ENCODE measurements at regions not wholly inside any gene's neighbourhood (a gene's known extent, or its start where the extent isn't known, plus 50 kb on each side); places are given as distances from the start of the nearest gene placed in this dataset.
A peak's percentile ranks its signal among the peaks of the same experiment; 100 is the strongest.
"Not testable (repeated sequence)": the region's sequence is repeated elsewhere in the genome, so short reads cannot be mapped to it uniquely, and the experiment has no call there.

DNA sequence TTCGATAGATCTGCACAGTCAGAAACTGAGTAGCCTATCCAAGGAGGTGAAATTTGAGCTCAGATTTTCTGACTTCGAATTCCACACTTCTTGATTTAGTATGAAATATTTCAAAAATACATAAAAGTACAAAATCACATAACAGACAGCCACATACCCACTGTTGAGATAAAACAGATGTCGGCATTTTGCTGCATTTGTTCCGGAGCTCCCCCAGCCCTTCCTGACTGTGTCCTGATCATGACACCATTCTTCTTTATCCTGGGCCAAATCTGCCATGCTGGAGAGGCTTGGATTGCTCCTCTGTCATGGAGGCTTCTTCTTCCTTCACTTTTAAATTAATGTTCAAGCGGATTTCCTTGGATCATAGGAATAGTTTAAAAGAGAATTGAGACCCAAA lies 124.2 kb upstream of the RBPJ start:
- H3K4me1 ChIP-seq (ENCODE audit: control insufficient read depth, insufficient read depth, low read length, unreplicated experiment) = peaks cover 23% of the 10 kb centered on the region
- H3K4me3 ChIP-seq (ENCODE audit: low read depth, low read length) = no peak overlapping the region
- H3K27ac ChIP-seq (ENCODE audit: low read depth, low read length) = peak overlapping the region; percentile 82
- H3K79me2 ChIP-seq (ENCODE audit: control insufficient read depth, insufficient read depth, low read length, unreplicated experiment) = no peaks in the 10 kb centered on the region
- H2AFZ ChIP-seq (ENCODE audit: low read length, unreplicated experiment) = no peak overlapping the region
- no peaks in the 10 kb centered on the region for H3K27me3 ChIP-seq (ENCODE audit: insufficient read depth, low read length)
- no peaks in the 10 kb centered on the region for H3K36me3 ChIP-seq (ENCODE audit: insufficient read depth, low read length)

DNA sequence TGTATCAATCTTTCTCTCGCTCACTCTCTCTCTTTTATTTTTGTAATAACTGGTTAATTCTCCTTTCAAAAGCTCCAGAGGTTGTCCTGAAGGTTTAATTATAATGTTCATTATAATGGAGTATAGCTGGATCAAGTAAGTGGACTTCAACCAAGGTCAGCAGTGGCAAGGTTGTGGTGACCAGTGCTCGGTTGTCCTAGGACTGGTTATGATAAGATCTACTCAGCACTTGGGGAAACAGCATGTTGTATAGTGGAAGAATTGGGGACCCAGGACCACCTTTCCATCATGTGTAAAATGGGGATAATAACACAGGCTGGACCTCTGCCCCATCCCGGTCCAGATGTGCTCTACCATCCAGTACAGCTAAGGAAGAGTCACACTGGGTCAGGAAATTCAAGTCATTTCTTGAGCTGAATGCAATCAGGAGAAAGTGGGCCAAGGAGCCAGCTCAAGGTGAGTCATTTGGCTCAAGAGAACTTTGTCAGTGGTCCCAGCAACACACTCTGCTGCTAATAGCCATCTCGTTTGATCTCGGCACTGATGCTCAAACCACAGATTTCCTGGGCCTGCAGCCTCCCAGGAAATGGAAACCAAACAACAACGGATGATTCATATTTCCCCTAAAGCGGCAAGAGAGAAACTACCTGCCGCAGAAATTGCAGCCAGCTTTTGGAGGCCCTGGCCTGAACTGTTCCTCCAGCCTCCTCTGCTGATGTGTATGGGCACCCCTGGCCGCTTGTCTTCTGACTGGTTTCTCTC lies 123.6 kb upstream of the RBPJ start:
- Histone ChIP-seq H3K4me3 (ENCODE audit: low read depth, low read length) (0 out of 2 replicates have a peak overlapping the region, but pooled peaks have one; percentile 33), H2AFZ (ENCODE audit: low read length, unreplicated experiment) (no peak overlapping the region), H3K4me1 (ENCODE audit: control insufficient read depth, insufficient read depth, low read length, unreplicated experiment) (peaks cover 23% of the 10 kb centered on the region), H3K27me3 (ENCODE audit: insufficient read depth, low read length) (no peaks in the 10 kb centered on the region), H3K27ac (ENCODE audit: low read depth, low read length) (peak overlapping the region; percentile 82), H3K36me3 (ENCODE audit: insufficient read depth, low read length) (no peaks in the 10 kb centered on the region), H3K79me2 (ENCODE audit: control insufficient read depth, insufficient read depth, low read length, unreplicated experiment) (no peaks in the 10 kb centered on the region)

DNA sequence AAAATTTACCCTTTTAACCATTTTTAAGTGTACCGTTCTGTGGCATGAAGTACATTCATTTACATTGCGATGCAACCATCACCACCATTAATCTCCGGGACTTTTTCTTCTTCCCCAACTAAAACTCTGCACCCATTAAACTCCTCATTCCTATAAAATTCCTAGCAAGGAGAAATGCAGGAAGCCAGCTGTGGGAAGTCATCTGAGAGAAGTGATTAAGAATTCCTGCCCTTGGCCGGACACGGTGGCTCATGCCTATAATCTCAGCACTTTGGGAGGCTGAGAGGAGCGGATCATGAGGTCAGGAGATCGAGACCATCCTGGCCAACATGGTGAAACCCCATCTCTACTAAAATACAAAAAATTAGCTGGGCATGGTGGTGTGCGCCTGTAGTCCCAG lies 121.9 kb upstream of the RBPJ start:
- H3K27ac ChIP-seq (ENCODE audit: low read depth, low read length); H3K4me3 ChIP-seq (ENCODE audit: low read depth, low read length); H3K27me3 ChIP-seq (ENCODE audit: insufficient read depth, low read length); H2AFZ ChIP-seq (ENCODE audit: low read length, unreplicated experiment); H3K36me3 ChIP-seq (ENCODE audit: insufficient read depth, low read length); H3K79me2 ChIP-seq (ENCODE audit: control insufficient read depth, insufficient read depth, low read length, unreplicated experiment): not testable (repeated sequence)
- peaks cover 23% of the 10 kb centered on the region for H3K4me1 ChIP-seq (ENCODE audit: control insufficient read depth, insufficient read depth, low read length, unreplicated experiment)

DNA sequence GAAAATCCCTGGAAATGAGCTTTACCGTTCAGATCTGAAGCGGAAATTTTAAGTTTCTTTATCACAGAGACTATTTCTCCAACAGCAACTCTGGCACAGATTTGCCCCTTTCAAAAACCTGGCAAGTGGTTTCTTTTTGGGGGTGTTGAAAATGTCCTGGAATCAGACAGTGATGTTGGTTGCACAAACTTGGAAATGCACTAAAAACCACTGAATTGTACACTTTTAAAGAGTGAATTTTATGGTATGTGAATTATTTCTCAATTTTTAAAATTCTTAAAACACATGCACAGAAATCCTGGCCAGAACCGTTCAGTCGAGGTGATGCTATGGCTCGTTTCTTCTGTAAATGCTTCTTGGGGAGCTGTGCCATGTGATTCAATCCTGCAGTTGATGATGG lies 121.2 kb upstream of the RBPJ start:
- no peaks in the 10 kb centered on the region for H3K36me3 ChIP-seq (ENCODE audit: insufficient read depth, low read length)
- H3K27me3 ChIP-seq (ENCODE audit: insufficient read depth, low read length) = no peaks in the 10 kb centered on the region
- H3K27ac ChIP-seq (ENCODE audit: low read depth, low read length) = no peak overlapping the region
- H3K4me3 ChIP-seq (ENCODE audit: low read depth, low read length) = no peak overlapping the region
- H2AFZ ChIP-seq (ENCODE audit: low read length, unreplicated experiment) = no peak overlapping the region
- H3K79me2 ChIP-seq (ENCODE audit: control insufficient read depth, insufficient read depth, low read length, unreplicated experiment) = no peaks in the 10 kb centered on the region
- H3K4me1 ChIP-seq (ENCODE audit: control insufficient read depth, insufficient read depth, low read length, unreplicated experiment) = peaks cover 23% of the 10 kb centered on the region

DNA sequence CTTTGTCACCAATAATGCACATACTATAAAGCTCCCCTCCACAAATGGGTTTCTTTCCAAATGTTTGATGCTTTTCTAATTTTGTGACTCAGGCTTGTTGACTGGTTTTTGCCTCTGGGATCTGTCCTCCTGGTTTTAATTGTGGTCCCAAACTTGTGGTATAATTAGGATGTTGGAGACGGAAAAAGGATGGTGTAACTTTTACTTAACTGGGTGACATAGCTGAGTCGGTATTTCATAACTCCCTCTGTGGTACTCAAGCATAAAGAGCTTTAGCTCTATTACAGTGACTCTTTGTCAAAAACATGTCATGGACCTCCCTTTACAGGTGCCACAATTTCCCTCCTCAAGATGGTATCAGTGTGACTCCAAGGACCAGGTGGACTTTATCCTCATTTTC lies 119.7 kb upstream of the RBPJ start:
- Histone ChIP-seq H3K27ac (ENCODE audit: low read depth, low read length) (no peak overlapping the region), H3K4me3 (ENCODE audit: low read depth, low read length) (no peak overlapping the region), H3K4me1 (ENCODE audit: control insufficient read depth, insufficient read depth, low read length, unreplicated experiment) (peaks cover 24% of the 10 kb centered on the region), H2AFZ (ENCODE audit: low read length, unreplicated experiment) (no peak overlapping the region), H3K36me3 (ENCODE audit: insufficient read depth, low read length) (no peaks in the 10 kb centered on the region), H3K27me3 (ENCODE audit: insufficient read depth, low read length) (no peaks in the 10 kb centered on the region), H3K79me2 (ENCODE audit: control insufficient read depth, insufficient read depth, low read length, unreplicated experiment) (no peaks in the 10 kb centered on the region)

DNA sequence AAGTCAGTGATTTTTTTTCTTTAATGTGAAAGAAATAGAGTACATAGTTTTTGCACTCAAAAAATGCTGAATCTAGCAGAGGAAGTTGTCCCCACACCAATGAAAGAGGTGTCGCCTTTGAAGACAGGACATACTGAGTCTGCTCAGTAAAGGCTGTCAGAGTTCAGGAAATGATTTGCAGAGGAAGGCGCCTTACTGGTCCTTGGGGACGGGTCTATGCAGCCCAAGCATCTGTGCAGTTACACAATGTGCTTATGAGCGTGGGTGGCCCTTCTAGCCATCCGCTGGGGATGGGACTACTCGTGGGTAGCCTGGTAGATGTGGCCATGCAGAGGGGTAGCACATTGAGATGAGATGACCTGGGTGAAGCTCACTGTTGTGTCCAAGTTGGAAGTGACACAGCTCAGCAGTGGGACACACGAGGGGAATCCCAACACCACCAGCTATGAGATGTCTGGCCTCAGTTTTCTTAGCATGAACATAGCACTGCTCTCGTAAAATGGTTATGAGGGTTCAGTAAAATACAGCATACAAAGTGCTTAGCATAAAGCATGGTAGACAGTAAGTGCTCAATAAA lies 116.5 kb upstream of the RBPJ start:
- Histone ChIP-seq H3K27ac (ENCODE audit: low read depth, low read length) (no peak overlapping the region), H3K4me1 (ENCODE audit: control insufficient read depth, insufficient read depth, low read length, unreplicated experiment) (peaks cover 16% of the 10 kb centered on the region), H3K79me2 (ENCODE audit: control insufficient read depth, insufficient read depth, low read length, unreplicated experiment) (no peaks in the 10 kb centered on the region), H3K4me3 (ENCODE audit: low read depth, low read length) (no peak overlapping the region), H2AFZ (ENCODE audit: low read length, unreplicated experiment) (no peak overlapping the region), H3K36me3 (ENCODE audit: insufficient read depth, low read length) (no peaks in the 10 kb centered on the region), H3K27me3 (ENCODE audit: insufficient read depth, low read length) (peaks cover 17% of the 10 kb centered on the region; the same call in 1 of the 2 replicates)

DNA sequence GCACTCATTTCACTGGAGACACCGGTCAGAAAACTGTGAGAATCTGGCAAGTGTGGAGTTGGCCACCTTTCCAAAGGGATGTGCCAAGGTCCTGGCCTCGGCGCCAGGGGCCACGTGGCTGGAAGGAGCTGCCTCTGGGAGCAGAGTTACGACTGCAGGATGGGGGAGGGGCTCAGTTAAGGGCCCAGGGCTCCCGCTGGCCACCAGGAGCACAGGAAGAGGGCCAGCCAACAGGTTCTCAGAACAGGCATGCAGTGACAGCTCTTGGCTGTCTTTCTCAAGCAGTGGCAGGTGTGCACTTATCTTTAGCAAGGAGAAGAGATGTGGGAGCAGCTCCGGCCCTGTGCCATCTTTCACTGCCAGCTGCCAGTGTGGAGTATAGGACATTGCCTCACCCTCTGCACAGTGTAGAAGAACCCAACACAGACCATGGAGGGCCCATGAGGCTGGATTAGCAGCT lies 115.9 kb upstream of the RBPJ start:
- H3K36me3 ChIP-seq (ENCODE audit: insufficient read depth, low read length) = no peaks in the 10 kb centered on the region
- H2AFZ ChIP-seq (ENCODE audit: low read length, unreplicated experiment) = no peak overlapping the region
- peaks cover 21% of the 10 kb centered on the region for H3K27me3 ChIP-seq (ENCODE audit: insufficient read depth, low read length)
- H3K4me3 ChIP-seq (ENCODE audit: low read depth, low read length) = no peak overlapping the region
- H3K79me2 ChIP-seq (ENCODE audit: control insufficient read depth, insufficient read depth, low read length, unreplicated experiment) = no peaks in the 10 kb centered on the region
- H3K27ac ChIP-seq (ENCODE audit: low read depth, low read length) = no peak overlapping the region
- H3K4me1 ChIP-seq (ENCODE audit: control insufficient read depth, insufficient read depth, low read length, unreplicated experiment) = peaks cover 16% of the 10 kb centered on the region

DNA sequence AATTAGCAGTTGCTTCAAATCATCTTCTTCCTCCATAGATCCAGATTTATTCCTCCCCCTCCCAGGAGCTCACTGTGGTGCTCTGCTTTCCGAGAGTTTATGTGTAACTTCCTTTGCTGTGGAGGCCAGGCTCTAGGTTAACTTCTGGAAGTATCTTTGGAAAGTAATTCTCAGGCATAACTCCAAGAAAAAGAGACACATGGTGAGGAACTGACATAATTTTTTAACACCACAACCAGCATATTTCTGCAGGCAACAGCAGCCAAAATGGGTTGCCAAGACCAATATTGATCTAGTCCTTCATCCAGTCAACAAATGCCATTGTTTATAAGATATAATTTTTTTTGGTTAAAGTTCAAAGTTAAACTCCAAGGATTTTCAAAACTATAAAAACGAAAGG lies 114.5 kb upstream of the RBPJ start:
- peaks cover 35% of the 10 kb centered on the region for H3K27me3 ChIP-seq (ENCODE audit: insufficient read depth, low read length)

DNA sequence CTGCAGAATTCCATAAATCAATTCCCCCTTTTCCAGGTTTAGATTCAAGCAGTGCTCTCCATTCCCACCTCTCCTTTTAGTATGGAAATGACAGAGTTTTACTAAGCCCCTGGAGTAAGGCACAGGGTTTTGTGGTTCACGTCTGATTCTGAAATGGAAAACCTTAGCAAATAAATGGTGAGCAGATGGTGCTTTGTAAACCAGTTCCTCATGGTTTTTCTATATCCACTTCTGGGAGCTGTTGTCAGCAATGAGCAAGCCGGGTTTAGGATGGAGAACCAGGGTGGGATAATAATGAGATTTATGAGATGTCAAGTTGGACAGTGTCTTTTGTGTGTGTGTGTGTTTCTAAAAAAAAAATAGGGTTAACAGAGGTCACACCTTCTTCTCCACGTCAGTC lies 113.8 kb upstream of the RBPJ start:
- no peaks in the 10 kb centered on the region for H3K36me3 ChIP-seq (ENCODE audit: insufficient read depth, low read length)
- H3K27me3 ChIP-seq (ENCODE audit: insufficient read depth, low read length) = peaks cover 35% of the 10 kb centered on the region
- H2AFZ ChIP-seq (ENCODE audit: low read length, unreplicated experiment) = peak overlapping the region; percentile 11
- H3K79me2 ChIP-seq (ENCODE audit: control insufficient read depth, insufficient read depth, low read length, unreplicated experiment) = no peaks in the 10 kb centered on the region
- peak overlapping the region; percentile 13; the same call in 1 of the 2 replicates for H3K27ac ChIP-seq (ENCODE audit: low read depth, low read length)
- H3K4me3 ChIP-seq (ENCODE audit: low read depth, low read length) = no peak overlapping the region
- peaks cover 16% of the 10 kb centered on the region for H3K4me1 ChIP-seq (ENCODE audit: control insufficient read depth, insufficient read depth, low read length, unreplicated experiment)

More for the DNA sequence above, 114.5 kb upstream of the RBPJ start:
- Histone ChIP-seq H3K27ac (ENCODE audit: low read depth, low read length) (peak overlapping the region; percentile 42), H3K36me3 (ENCODE audit: insufficient read depth, low read length) (no peaks in the 10 kb centered on the region), H3K4me1 (ENCODE audit: control insufficient read depth, insufficient read depth, low read length, unreplicated experiment) (peaks cover 16% of the 10 kb centered on the region), H3K4me3 (ENCODE audit: low read depth, low read length) (no peak overlapping the region), H3K79me2 (ENCODE audit: control insufficient read depth, insufficient read depth, low read length, unreplicated experiment) (no peaks in the 10 kb centered on the region), H2AFZ (ENCODE audit: low read length, unreplicated experiment) (peak overlapping the region; percentile 54)

DNA sequence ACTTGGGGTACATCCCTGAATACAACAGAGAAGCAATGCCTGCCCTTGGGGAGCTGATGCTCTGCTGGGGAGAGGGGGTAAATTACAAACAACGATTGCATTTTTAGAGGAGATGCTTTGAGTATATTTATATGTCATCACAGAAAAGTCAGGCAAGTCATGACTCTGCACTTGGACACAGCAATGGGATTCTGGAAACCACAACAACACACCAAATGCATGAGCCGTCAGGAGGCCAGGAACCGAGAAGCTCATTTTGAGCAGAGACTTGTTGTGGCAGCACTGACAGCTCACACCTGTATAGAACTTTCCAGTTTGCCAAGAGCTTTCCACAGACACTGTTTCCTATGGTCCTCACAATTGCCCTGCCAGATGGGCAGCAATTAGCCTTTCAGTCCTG lies 113.2 kb upstream of the RBPJ start:
- Histone ChIP-seq H3K79me2 (ENCODE audit: control insufficient read depth, insufficient read depth, low read length, unreplicated experiment) (no peaks in the 10 kb centered on the region), H3K36me3 (ENCODE audit: insufficient read depth, low read length) (no peaks in the 10 kb centered on the region), H3K4me3 (ENCODE audit: low read depth, low read length) (no peak overlapping the region), H3K27me3 (ENCODE audit: insufficient read depth, low read length) (peaks cover 35% of the 10 kb centered on the region), H2AFZ (ENCODE audit: low read length, unreplicated experiment) (no peak overlapping the region), H3K27ac (ENCODE audit: low read depth, low read length) (no peak overlapping the region), H3K4me1 (ENCODE audit: control insufficient read depth, insufficient read depth, low read length, unreplicated experiment) (peaks cover 16% of the 10 kb centered on the region)

Data from ACC112 (cell line).